ENCODE measurements at regions not wholly inside any gene's neighbourhood (a gene's known extent, or its start where the extent isn't known, plus 50 kb on each side); places are given as distances from the start of the nearest gene placed in this dataset.

- no peak for TF ChIP-seq YY1 (IDR thresholded peaks at IDR 0.05; ENCODE audit: low read depth)
- no peak for TF ChIP-seq RAD21 (IDR thresholded peaks at IDR 0.05; ENCODE audit: low read depth)
These were observed 100.6 kb upstream of the PDE1C start for GRCh38 chr7:32170838-32171237.

Measured in Ishikawa (cell line).